Activated CD8-positive, alpha-beta T cell treated with anti-CD3 and anti-CD28 coated beads for 36 hours (primary cell): ENCODE measurements at regions not wholly inside any gene's neighbourhood (a gene's known extent, or its start where the extent isn't known, plus 50 kb on each side); places are given as distances from the start of the nearest gene placed in this dataset.

Experiments used
- ATAC-seq: fragments of 200-7000 bp; cut with Tn5 transposase; one replicate; pipeline ENCODE4 v1.10.0; 2021; ENCODE audit warnings: mild to moderate bottlenecking, moderate library complexity
- CTCF ChIA-PET: fragments of 350-600 bp; sonication (Branson Sonifier 250); formaldehyde crosslinking; loops from one replicate; lab custom pipeline; 2021; ENCODE audit warnings: antibody characterized with exemption; lab: Charles Lee
- POLR2A ChIA-PET: fragments of 350-600 bp; sonication (Branson Sonifier 250); formaldehyde crosslinking; loops from one replicate; lab custom pipeline; 2021; ENCODE audit warnings: antibody characterized with exemption; lab: Charles Lee
- DNase-seq: peaks from one replicate; pipeline ENCODE4 v3.0.0-alpha.2; 2020
- H3K27ac Mint-ChIP-seq: one replicate; pipeline ENCODE4 v1.8.0; 2021; ENCODE audit warnings: mild to moderate bottlenecking, mixed read lengths
- H3K27me3 Mint-ChIP-seq: one replicate; pipeline ENCODE4 v1.8.0; 2021; ENCODE audit warnings: mixed read lengths
- H3K36me3 Mint-ChIP-seq: one replicate; pipeline ENCODE4 v1.8.0; 2021; ENCODE audit warnings: low read depth, mixed read lengths
- H3K4me1 Mint-ChIP-seq: one replicate; pipeline ENCODE4 v1.8.0; 2021; ENCODE audit warnings: low read depth, mixed read lengths
- H3K4me3 Mint-ChIP-seq: one replicate; pipeline ENCODE4 v1.8.0; 2021; ENCODE audit warnings: mild to moderate bottlenecking, moderate library complexity, mixed read lengths
- H3K9me3 Mint-ChIP-seq: one replicate; pipeline ENCODE4 v1.8.0; 2021; ENCODE audit warnings: mixed read lengths
- CTCF ChIP-seq: fragments of 200-600 bp; IDR thresholded peaks from one replicate; pipeline ENCODE4 v1.8.0; 2022; ENCODE audit warnings: antibody characterized with exemption, mild to moderate bottlenecking
- intact Hi-C: fragments of 100-400 bp; cut with micrococcal nuclease; formaldehyde crosslinking; loops from one replicate; pipeline ENCODE4 v1.10.0; 2022

DNA sequence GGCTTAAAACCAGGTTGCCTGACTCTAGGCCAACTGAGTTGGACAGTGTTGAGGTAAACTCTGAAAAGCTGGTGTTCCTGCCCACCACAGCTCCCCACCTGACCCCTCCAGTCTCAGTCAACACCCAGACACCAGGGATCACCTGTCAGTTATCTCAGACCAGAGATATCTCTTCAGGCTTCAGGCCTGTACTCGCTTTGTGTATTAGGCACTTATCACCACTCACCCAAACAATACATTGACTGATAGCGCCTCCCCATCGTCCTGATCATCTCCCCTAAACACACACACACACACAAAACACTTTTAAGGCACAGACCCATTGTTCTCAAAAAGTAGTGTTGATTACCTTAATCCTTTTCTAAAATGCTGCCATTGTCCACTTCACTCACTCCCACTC, 111.5 kb downstream of the PLCE1 start:
- no peak for ATAC-seq
- no peak for DNase-seq
- no peak overlapping the region for H3K27ac Mint-ChIP-seq
- no peaks in the 10 kb centered on the region for H3K9me3 Mint-ChIP-seq
- H3K4me1 Mint-ChIP-seq: no peaks in the 10 kb centered on the region
- H3K36me3 Mint-ChIP-seq: no peaks in the 10 kb centered on the region
- TF ChIP-seq CTCF: no peak
- POLR2A ChIA-PET: no interaction called here
- CTCF ChIA-PET: no interaction called here
- intact Hi-C loops: no loop called here
- no peak overlapping the region for H3K4me3 Mint-ChIP-seq
- H3K27me3 Mint-ChIP-seq: peaks cover 3% of the 10 kb centered on the region

DNA sequence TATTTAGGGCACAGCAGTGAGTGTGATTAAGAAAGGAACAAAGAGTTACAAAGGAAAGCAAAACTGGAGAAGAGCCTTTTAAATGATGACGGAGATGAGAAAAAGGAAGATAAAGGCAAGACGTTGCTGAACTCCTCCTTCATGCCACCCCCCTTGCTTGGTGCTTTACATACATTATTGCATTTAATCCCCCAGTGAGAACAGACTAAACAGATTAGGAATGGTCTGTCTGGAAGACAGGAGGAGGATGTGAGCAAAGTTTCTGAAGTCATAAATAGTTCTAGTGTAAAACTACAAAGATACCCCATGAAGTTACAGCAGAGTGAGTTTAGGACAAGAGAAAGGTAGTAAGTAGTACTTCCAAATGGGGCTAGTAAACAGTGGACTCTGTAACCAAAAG, 113.5 kb downstream of the PLCE1 start:
- ChIA-PET CTCF (no interaction called here), POLR2A (interaction anchor here (1.0 kb wide), 1 partner anchor 10 kb away, joined by 3 read pairs; no protein-coding TSS in a partner anchor)
- intact Hi-C loops: no loop called here
- Mint-ChIP-seq H3K4me3 (no peak overlapping the region), H3K4me1 (no peaks in the 10 kb centered on the region), H3K36me3 (no peaks in the 10 kb centered on the region), H3K9me3 (no peaks in the 10 kb centered on the region), H3K27me3 (peaks cover 2% of the 10 kb centered on the region), H3K27ac (no peak overlapping the region)
- ATAC-seq (no peak), DNase-seq (no peak)
- no peak for TF ChIP-seq CTCF

DNA sequence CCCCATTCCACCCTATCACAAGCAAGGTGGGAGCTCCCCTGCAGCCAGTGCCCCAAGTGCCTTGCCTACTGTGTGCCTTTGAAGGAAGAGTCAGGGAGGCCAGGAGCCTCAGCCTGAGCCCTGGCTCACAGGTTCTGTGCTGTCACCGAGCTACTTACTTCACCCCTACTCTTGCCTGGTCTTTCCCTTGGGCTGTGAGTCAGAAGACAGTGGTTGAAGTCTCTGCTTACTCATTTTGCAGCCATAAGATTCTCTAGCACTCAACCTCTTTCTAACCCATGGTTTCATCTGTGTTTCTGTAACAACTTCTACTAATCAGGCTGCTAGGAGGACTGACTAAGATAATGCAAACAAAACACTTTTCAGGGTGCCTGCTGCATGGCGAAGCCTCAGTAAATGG, 114.5 kb downstream of the PLCE1 start:
- DNase-seq: no peak
- no peaks in the 10 kb centered on the region for H3K36me3 Mint-ChIP-seq
- H3K4me1 Mint-ChIP-seq: no peaks in the 10 kb centered on the region

GRCh38 chr10:94111367-94111766, 117.6 kb downstream of the PLCE1 start:
- no peak overlapping the region for H3K27ac Mint-ChIP-seq
- no peaks in the 10 kb centered on the region for H3K36me3 Mint-ChIP-seq
- H3K4me1 Mint-ChIP-seq: no peaks in the 10 kb centered on the region
- intact Hi-C loops: no loop called here
- DNase-seq: no peak
- ATAC-seq: no peak
- peaks cover 1% of the 10 kb centered on the region for H3K27me3 Mint-ChIP-seq
- POLR2A ChIA-PET: no interaction called here
- TF ChIP-seq CTCF: no peak
- CTCF ChIA-PET: no interaction called here
- no peak overlapping the region for H3K4me3 Mint-ChIP-seq
- H3K9me3 Mint-ChIP-seq: no peaks in the 10 kb centered on the region

More for the DNA sequence above, 114.5 kb downstream of the PLCE1 start:
- no peaks in the 10 kb centered on the region for H3K9me3 Mint-ChIP-seq
- no peak overlapping the region for H3K27ac Mint-ChIP-seq
- peaks cover 3% of the 10 kb centered on the region for H3K27me3 Mint-ChIP-seq
- H3K4me3 Mint-ChIP-seq: no peak overlapping the region
- intact Hi-C loops: no loop called here
- POLR2A ChIA-PET: no interaction called here
- no peak for ATAC-seq
- CTCF ChIA-PET: no interaction called here
- TF ChIP-seq CTCF: no peak

- H3K36me3 Mint-ChIP-seq: no peaks in the 10 kb centered on the region
- H3K9me3 Mint-ChIP-seq: no peaks in the 10 kb centered on the region
- intact Hi-C loops: no loop called here
- no peak overlapping the region for H3K27ac Mint-ChIP-seq
- TF ChIP-seq CTCF: no peak
- H3K27me3 Mint-ChIP-seq: peaks cover 1% of the 10 kb centered on the region
- POLR2A ChIA-PET: no interaction called here
- no peak overlapping the region for H3K4me3 Mint-ChIP-seq
- no peak for ATAC-seq
- no peak for DNase-seq
- CTCF ChIA-PET: no interaction called here
- no peaks in the 10 kb centered on the region for H3K4me1 Mint-ChIP-seq
Measured at GRCh38 chr10:94112321-94112720, 118.6 kb downstream of the PLCE1 start.
